NOMO-1 treated with DMSO at 0.1 percent for 48 hours (cell line): ENCODE measurements at regions not wholly inside any gene's neighbourhood (a gene's known extent, or its start where the extent isn't known, plus 50 kb on each side); places are given as distances from the start of the nearest gene placed in this dataset.

ENCODE experiments used
- DNase-seq: peaks from one replicate; lab custom pipeline; 2025; ENCODE audit not compliant: unreplicated experiment; lab: John Stamatoyannopoulos, UW

- DNase-seq: no peak
These were observed 357.8 kb upstream of the TBL1XR1 start for GRCh38 chr3:177554895-177555759.

- DNase-seq: no peak
These were observed 360.3 kb upstream of the TBL1XR1 start for GRCh38 chr3:177557548-177557947.

- DNase-seq: no peak
These were observed 364.1 kb upstream of the TBL1XR1 start for GRCh38 chr3:177561365-177561764.

- no peak for DNase-seq
These were observed 364.6 kb upstream of the TBL1XR1 start for GRCh38 chr3:177561769-177562392.

- DNase-seq: no peak
These were observed 366.0 kb upstream of the TBL1XR1 start for GRCh38 chr3:177563243-177563780.

GRCh38 chr3:177563792-177564191 is 366.5 kb upstream of the TBL1XR1 start:
- DNase-seq: no peak

GRCh38 chr3:177565981-177566380 is 368.7 kb upstream of the TBL1XR1 start:
- no peak for DNase-seq

GRCh38 chr3:177567833-177568232 is 370.6 kb upstream of the TBL1XR1 start:
- no peak for DNase-seq

GRCh38 chr3:177569193-177569592 is 371.9 kb upstream of the TBL1XR1 start:
- DNase-seq: peak; percentile 31

- peak; percentile 55 for DNase-seq
These were observed 372.8 kb upstream of the TBL1XR1 start for GRCh38 chr3:177569875-177570657.

GRCh38 chr3:177571271-177571943 is 374.1 kb upstream of the TBL1XR1 start:
- DNase-seq: no peak

- DNase-seq: no peak
These were observed 374.6 kb upstream of the TBL1XR1 start for GRCh38 chr3:177571944-177572315.

GRCh38 chr3:177574222-177574856 is 377.1 kb upstream of the TBL1XR1 start:
- no peak for DNase-seq

GRCh38 chr3:177576746-177577145 is 379.5 kb upstream of the TBL1XR1 start:
- DNase-seq: no peak

GRCh38 chr3:177578488-177578887 is 381.2 kb upstream of the TBL1XR1 start:
- DNase-seq: no peak

- no peak for DNase-seq
These were observed 382.1 kb upstream of the TBL1XR1 start for GRCh38 chr3:177579419-177579818.

- DNase-seq: no peak
These were observed 383.2 kb upstream of the TBL1XR1 start for GRCh38 chr3:177580437-177580836.

GRCh38 chr3:177585271-177585670 is 388.0 kb upstream of the TBL1XR1 start:
- no peak for DNase-seq

- no peak for DNase-seq
These were observed 391.9 kb upstream of the TBL1XR1 start for GRCh38 chr3:177589041-177589650.

GRCh38 chr3:177589911-177590381 is 392.7 kb upstream of the TBL1XR1 start:
- peak; percentile 59 for DNase-seq
